ENCODE measurements at regions not wholly inside any gene's neighbourhood (a gene's known extent, or its start where the extent isn't known, plus 50 kb on each side); places are given as distances from the start of the nearest gene placed in this dataset.

DNA sequence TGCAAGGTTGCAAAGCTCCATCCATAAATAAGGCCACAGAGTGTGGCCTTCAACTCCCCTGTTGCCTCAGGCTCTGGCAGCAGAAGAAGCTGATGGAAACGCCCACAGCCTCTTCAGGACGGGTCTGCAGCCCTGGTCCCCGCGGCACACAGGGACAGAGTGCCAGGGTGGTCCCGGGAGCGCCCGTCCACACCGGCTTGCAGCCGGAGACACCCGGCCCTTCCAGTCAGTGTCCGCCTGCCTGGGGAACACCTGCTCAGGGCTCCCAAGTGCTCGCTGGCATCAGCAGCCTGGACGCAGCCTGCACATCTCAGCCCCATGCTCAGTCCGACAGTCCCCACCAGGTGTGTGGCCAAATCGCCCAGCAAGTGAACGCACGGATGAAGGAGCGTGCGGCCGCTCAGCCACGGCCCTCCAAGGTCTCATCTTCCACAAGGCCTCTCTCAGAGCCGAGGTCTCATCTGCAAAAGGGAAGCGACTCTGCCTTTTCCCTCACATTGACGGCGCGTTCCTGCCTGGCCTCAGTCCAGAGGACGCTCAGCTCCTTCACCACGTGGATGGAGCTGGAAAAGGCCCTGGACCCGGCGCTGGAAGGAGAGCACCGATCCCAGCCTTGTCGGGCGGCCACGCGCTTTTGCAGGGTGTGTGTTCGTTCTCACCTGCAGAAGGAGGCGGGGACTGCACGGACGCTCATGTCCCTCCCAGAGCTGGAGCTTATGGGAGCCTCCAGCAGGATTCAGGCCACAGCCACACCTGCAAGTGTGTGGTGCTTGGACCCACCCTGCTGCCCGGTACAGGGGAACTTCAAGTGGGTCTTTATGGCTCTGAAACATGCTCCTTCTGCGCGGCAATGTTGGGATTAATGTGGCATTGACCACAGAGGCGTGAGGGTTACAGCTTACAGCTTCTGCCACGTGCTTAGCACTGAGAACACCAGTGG, 180.4 kb downstream of the DLL1 start:
- DNase-seq, result no peak

GRCh38 chr6:170108890-170109587, 181.8 kb downstream of the DLL1 start:
- DNase-seq, result no peak

GRCh38 chr6:170108456-170108855, 182.4 kb downstream of the DLL1 start:
- DNase-seq, result no peak

DNA sequence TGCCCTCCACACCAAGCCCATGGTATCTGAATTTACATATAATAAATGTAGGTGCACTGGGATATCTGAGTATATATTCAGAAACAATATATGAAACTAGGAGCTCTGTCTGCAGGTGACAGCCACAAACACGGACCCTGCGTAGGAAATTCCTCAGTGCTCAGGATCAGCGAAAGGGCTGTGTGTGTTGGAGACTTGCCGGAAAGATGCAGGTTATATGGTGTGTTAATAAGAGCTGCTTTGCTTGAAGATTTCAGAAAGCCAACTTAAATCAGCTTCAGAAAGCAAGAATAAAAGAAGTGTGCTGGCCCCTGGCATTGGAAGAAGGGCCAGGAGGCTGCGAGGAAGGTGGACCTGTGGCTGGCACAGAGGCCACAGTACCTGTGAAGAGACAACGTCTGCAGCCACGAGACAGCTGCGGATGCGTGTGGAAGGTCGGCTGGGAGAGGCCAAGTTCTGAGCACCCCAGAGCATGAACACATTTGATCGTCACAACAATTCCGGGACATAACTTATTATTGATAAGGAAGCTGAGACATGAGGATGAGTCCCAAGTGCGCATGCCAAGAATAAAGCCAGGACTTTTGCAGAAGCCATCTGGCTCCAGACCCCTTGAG, 183.2 kb downstream of the DLL1 start:
- no peak for DNase-seq

DNA sequence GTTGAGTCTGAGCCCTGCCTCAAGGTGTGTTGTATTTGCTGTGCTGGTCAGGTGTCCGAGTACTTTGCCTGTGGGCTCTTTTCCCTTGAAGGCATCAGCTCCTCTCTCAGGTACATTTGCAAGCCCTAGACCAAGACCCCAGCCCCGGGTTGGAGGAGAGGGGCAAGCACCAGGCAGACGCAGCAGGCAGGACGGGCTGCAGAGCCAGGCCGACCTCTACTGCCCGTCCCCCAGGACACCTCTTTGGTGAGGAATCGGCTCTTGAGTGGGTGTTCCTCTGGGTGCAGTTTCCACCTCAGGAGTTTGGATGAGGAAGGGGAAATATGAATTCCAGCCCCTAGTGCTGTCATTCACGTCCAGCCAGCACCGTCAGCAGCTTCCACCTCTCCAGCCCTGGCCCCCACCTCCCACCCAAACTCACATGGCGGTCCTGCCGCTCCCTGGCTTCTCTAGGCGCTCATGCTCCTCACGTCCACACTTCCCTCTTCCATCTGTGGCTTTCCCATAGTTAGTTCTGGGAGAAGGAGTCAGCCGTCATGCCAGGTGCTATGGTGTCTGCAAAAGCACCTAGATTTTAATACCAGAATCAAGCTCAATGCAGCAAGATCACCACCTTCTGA, 183.9 kb downstream of the DLL1 start:
- no peak for DNase-seq

GRCh38 chr6:170102582-170103481, 188.0 kb downstream of the DLL1 start:
- no peak for DNase-seq

DNA sequence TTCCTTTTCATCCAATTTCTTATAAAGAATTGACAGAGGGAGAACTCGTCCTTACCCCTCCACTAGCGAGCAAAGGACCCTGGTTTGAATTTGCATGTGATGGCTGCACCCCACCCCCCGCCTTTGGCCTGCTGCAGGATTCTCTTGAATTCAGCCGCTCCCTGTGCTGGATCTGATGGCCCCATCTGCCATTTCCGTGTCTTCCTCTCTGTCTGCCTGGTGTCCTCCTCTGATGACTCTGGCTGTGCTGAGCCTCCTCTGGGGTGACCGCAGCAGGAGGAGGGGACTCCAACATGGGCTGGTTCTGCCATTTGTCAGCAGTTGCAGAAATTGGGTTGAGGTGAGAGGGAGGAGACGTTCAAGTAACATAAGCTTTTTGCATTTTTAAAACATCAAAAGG, 188.8 kb downstream of the DLL1 start:
- no peak for DNase-seq

DNA sequence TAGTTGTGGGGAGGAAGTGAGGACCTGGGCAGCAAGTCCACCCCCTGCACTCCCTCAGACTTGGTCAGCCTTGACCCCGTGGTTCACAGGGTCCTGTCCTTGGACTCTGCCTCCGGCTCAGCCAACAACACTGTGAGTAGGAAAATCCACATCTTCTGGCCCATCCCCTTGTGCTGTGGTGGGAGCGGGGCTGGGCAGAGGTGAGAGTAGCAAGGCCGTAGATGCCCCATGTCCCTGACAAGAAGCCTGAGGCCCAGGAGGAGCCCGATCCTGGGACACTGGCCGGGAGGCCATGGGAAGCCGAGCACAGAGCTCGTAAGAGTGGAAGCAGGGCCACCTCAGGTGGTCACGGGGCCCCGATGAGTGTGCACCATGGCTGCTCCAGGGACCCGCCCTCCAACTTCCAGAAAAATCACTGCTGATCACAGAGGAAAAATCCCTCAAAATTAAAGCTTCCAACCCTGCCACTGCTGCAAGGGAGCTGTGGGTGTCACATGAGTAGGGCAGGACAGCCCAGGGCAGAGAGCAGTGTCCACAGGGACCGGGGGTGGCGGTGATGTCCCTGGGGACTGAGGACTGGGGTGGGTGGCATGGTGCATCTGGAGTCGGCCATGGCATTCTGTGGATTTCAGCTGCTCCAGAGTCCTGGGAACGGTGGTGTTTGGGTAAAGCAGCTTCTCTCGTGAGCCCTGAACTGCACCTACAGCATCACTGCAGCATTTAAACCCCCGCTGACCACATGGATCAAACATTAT, 189.4 kb downstream of the DLL1 start:
- no peak for DNase-seq

DNA sequence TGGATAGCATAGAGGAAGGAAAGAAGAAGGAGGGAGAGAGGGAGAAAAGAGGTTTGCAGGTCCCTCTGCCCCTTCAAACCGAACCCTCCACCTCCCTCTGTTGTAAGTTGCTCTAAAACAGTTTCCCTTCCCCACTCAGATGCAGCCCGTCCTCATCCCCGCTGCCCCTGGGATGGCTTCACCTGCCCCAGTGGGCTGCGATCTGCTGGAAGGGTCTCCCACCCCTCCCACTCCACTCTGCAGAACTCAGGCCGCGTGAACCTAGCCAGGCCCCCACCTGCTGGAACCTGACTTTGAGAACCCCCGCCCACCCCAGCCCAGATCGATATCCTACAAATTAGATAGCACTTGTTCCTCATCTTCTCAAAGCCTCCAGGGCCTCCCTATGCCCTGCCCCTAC, 190.8 kb downstream of the DLL1 start:
- DNase-seq, result no peak

DNA sequence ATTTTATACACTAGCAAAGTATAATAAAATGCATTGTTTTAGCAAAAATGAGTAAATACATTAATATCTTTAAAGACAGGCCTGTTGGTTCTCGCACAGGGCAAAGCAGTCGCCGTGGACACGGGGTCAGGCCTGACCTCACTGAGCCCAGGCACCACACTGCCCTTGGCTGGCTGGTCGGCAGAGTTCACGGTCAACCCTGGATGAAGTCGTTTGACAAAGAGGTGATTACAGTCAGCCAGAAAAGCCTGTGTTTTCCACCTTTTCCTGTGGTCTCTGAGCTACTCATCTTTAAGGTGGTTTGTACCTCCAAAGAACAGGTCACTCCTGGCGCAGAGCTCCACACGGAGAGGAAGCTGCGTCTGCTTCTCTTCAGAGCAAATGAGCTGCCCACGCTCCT, 191.5 kb downstream of the DLL1 start:
- no peak for DNase-seq

- DNase-seq, result no peak
These were observed 192.3 kb downstream of the DLL1 start for GRCh38 chr6:170098428-170099170.

DNA sequence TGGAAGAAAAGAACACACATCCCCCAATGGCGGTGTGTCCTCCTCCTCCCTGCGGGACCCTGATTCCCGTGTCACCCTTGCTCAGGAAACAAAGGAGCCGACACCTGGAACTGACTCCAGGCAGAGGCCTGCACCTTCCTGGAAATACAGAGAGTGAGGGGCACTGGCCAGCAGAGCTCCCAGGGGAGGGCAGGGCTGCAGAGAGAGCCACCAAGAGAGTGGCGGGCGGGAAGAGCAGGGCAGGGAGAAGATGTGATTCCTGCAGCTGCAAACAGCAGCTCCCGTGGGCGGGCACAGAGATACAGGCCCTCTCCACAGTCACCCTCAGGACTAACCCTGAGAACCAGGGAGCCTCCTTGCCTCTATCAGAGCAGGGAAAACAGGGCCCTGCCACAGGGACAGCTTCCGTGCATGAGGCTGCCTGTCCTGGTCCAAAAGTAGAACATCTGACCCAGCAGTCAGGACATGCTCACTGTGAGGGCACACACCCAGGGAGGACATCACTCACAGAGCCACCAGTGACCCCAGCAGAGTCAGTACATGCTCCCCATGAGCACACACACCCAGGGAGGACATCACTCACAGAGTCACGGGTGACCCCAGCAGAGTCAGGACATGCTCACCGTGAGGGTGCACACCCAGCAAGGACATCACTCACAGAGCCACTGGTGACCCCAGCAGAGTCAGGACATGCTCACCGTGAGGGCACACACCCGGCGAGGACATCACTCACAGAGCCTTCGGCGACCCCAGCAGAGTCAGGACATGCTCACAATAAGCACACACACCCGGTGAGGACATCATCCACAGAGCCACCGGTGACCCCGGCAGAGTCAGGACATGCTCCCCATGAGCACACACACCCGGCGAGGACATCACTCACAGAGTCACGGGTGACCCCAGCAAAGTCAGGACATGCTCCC, 193.1 kb downstream of the DLL1 start:
- DNase-seq, result no peak

- no peak for DNase-seq
These were observed 193.9 kb downstream of the DLL1 start for GRCh38 chr6:170096803-170097504.

DNA sequence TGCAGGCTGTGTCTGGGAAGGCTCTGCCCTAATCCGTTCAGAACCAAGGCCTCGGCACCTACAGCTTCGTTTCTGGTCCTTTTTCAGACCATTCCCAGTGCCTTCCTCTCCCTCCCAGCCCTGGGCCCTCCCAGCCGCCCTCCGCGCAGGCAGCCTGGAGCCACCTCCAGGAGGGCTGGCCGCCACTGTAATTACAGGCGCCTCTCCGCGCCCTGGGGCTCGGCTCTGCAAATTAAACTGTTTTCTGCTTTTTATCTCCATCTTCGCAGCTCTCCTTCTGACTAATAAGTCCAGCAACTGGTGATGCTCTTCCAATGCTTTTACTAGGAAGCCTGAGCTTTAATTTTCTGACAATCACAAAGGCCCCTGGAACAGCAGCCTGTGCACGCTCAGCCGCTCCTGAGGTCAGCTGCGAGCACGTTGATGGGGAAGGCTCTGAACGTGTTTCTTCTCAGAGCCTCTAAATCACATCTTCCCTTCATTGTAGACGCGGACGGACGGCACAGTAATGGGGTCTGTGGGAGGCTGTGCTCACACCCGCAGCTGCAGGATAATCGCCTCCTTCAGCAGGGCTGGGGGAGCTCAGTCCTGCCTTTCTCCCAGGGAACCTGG, 194.6 kb downstream of the DLL1 start:
- no peak for DNase-seq

GRCh38 chr6:170095273-170095981, 195.5 kb downstream of the DLL1 start:
- DNase-seq, result no peak

DNA sequence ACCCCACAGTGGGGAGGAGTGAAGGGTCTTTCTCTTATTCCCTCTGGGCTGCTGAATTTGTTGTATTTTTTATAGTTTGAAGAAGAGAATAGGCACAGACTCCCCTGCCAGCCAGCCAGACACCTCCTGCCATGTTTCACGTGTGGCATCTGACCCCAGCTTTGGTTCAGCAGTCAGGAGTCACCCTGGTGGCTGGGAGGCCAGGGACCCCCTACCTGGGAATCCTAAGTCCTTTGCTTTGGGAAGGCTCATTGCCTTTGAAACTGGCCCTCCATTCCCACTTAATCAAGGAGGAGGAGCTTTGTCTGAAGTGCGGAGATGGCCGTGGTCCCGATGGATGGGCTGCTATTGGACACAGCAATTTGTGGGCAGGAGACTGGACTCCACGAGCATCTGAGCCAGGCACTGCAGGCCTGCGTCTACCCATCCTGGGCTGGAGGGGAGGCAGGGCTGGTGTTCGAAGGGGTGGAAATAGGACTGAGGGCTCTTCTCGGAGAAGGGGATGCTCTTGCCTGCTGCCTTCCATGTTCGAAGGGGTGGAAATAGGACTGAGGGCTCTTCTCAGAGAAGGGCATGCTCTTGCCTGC, 196.1 kb downstream of the DLL1 start:
- DNase-seq, result no peak

Measured in stimulated activated CD4-positive, alpha-beta T cell treated with anti-CD3 and anti-CD28 coated beads, Interleukin-15, amount 100 ng/mL, for 24 hours (primary cell).